Femur (tissue), 1 donor: ENCODE measurements at regions not wholly inside any gene's neighbourhood (a gene's known extent, or its start where the extent isn't known, plus 50 kb on each side); places are given as distances from the start of the nearest gene placed in this dataset.

Source experiments
- DNase-seq: peaks from one replicate; pipeline ENCODE4 v3.0.0-alpha.2; 2017

DNA sequence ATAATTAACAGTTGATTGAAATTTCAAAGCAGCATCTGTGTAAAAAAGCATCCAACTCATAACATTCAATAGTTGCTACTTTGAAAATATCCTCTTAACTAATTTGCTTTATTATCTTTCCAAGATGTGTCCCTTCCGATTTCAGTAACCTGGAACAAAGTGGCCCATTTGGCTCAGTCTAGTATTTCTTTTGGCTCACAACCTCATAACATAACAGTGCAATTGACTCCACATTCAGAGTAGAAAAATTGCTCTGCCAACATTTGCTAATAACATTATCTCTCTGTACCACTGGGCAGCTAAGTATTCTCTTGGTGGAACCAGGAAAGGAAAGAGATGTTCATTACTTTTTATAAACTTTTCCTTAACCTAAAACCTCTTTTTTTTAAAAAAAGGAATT, 571.1 kb upstream of the ARGLU1 start:
- no peak for DNase-seq

DNA sequence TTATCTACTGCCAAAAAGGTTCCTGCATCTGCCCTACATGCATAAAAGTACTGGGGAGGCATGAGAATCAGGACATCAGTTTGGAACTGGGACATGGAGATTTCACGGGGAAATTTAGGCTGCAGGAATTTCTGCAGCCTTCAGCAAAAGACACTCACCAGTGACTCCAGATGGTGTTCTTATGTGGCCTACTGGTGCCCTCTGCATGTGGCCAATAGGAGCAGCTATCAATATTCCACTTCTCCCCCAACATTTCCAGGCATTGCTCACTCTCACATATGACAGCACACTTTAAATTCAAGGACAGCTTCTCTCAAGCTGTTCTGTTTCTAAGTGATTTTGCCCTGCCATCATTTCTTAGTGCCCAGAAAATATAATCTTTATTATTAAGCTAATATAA, 570.5 kb upstream of the ARGLU1 start:
- no peak for DNase-seq

DNA sequence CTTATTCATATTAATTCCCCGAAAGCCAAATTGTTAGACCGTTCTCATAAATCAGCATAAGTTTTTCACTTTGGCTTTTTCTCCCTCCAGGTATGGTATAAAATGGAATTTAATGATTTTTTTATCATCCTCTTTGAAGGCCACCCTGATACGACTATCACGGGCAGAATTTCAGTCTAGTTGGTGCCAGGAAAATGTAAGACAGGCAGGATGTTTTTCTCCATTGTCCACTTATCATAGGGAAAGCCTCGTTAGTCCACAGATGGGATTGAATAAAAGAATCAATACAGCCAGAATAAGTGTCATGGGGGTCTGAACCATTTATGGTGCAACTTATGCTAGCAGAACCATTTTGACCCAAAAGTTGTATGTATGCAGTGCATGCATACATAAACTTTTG, 566.0 kb upstream of the ARGLU1 start:
- no peak for DNase-seq

DNA sequence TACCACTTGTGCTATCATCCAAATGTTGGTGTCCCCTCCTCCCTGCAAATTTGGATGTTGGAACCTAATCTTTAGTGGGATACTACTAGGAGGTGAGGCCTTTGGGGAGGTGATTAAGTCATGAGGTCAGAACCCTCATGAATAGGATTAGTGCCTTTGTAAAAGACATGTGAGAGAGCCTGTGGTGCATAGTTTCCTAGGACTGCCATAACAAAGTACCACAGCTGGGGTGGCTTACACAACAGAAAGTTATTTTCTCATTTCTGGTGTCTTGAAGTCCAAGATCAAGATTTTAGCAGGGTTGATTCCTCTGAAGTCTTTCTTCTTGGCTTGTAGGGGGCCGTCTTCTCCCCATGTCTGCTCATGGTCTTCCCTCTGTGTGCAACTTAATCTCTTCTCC, 562.6 kb upstream of the ARGLU1 start:
- no peak for DNase-seq

DNA sequence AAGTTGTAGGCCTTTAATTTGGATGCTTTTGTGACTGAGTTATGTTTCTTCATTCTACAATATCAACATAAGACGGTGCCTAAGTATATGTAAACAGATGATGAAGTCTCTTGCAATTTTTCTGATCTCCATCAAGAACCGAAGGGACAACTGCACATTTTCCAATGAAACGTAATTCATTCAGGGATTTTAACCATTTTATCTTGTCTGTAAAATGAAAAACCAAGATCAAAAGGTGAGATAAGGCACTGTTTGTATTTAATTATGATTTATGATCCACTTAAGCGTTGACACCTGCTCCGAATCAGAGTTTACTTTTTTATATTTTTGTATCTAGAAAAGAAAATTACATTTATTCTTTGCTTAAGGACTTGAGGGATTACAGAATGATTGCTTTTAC, 556.8 kb upstream of the ARGLU1 start:
- no peak for DNase-seq

DNA sequence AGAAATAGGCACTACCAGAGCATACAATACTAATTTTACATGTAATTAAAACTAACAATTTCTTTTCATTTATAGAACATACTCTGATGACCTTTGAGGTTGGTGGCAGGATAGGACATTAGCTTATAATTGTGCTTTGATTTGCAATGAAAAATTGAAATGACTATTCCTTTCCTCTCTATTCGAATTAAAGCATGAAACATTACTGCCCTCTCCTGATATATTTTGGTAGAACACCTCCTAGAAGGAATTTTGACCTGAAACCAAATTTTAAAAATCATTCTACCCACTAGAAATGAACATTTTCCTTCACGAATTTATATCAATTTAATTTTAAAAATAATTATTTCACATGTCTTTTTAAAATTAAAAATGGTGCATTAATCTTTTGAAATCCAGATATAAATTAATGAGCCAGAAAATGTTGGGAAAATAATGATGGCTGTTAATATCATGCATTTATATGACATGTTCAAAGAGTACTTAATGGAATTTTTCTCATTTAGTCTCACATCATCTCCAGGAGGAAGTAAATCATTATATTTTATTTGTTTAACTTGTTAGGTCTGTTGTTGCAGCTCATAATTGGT, 556.3 kb upstream of the ARGLU1 start:
- no peak for DNase-seq

DNA sequence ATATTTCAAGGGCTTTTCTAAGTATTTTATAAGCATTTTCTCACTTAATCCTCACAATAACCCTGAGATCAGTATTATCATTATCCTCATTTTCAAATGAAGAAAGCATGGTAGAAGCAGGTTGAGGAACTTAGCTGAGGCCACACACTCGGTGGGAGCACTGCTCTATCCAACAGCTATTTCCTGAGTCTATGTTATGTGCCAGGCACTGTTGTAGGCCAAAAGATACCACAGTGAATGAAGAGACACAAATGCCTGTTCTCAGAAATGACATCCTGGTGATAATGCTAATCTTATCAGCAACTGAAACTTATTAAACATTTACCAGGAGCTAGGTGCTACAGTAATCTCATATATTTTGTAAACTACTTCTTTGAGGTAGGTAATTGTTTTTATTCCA, 553.9 kb upstream of the ARGLU1 start:
- DNase-seq = no peak

DNA sequence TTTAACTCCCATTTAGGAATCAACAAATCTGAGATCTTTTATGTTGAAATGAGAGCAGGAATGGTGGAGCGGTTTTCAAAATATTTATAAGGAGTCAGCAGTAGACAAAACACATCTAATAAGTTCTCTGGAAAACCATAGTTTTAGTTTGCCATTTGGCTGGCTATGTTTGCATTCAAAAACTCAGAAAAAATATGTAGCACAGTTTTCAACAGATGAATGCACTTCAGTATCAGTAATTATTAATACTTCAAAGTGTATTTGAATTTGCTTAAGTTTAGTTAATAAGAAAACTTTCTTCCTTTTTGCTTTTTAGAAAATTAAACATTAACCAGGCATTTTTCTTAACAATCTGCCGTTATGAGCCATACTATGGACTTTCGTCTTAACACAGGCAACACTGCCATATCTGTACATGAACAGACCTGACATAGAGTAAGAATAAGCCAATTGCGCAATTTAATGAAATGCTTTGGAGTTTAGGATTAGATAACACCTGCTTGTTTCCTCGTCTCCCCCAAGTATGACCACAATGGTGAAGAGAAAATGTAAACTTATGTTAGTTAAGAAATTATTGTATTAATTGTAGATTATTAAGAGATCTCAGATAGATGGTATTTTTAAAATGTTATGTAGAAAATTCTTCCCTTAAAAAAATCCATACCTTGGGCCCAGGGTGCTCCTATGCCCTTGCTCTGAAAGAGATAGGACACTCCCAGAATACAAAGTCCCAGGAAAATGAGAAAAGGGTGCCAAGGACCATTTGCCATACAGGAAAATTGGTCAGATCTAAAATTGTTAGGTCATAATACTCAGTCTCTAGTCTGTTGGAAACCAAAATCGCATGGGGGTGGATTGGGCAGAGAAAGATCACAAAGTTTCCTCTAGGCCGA, 552.3 kb upstream of the ARGLU1 start:
- no peak for DNase-seq

DNA sequence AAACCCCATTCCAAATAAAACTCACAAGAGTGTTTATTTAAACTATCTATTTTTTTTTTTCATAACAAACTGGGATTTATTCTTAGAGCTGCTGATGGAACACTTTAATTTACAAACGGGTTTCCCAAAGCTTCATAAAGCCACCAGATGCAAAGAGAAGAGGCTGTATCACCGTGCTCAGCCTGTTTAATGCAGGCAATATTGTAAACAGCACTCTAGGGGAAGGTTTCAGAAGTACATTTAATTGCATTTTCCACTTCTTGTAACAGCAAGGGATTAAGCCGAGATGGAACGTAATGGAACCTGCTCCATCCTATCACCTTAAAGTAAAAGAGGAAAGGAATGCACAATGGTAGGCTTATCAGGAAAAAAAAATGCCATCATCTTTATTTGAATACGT, 550.6 kb upstream of the ARGLU1 start:
- DNase-seq = no peak

DNA sequence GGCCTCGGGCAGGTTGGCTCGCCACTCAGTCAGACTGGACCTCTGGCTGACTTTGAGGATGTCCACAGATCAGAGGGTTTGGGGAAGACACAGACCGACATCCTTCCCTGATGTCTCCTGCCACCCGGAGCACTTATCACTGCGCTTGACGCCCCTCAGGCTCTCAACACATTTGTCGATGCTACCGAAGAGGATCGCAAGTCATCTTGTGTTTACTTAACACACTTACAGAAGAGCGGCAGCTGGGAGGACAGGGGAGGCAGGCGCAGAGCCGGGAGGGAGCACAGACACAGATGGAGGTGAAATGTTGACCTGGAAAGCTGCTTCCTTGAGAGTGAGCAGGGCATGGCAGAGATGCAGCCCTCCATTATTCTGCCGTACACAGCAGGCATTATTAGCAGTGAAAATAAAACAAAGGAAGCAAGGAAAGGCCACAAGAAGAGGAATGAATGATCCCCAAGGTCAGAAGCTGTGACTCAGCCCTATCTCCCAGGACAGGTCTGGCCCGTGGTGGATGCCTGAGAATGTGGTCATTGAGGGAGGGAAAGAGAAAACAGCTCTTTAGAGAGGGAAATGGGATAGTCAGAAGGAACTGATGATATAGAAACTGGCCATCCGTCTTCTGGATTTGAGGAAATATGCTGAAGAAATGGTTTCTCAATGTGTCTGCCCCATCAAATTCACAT, 549.5 kb upstream of the ARGLU1 start:
- no peak for DNase-seq

DNA sequence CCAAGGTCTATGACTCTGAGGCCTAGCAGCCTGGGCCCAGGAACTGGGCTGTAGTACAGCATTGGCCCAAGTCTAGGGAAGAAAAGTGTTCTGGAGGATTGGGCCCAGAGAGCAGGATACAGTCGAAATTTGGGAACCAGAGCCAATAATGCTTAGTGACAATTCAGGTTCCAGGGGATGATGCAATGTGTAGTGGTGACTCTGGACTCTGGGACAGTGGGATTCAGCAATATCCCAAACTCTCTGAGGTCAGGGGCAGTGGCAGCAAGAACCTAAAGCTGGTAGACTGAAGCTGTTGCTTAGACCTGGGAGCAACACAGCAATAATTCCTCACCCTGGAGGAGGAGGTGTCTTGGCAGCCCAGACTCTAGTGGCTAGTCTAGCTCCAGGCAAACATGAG, 545.5 kb upstream of the ARGLU1 start:
- no peak for DNase-seq

DNA sequence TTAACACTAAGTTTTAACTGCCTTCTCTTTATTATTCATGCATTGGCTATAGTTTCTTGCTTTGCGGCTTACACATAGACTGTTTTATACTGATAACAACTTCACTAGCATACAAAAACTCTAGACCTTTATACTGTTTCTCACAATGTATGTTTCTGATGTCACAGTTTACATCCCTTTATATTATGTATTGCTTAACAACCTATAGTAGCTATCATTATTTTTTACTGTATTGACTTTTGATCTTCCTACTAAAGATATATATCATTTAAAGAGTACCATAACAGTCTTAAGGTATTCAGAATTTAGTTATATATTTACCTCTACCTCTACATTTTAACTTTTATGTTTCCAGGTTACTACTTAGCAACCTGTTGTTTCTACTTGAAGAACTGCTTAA, 543.3 kb upstream of the ARGLU1 start:
- no peak for DNase-seq

DNA sequence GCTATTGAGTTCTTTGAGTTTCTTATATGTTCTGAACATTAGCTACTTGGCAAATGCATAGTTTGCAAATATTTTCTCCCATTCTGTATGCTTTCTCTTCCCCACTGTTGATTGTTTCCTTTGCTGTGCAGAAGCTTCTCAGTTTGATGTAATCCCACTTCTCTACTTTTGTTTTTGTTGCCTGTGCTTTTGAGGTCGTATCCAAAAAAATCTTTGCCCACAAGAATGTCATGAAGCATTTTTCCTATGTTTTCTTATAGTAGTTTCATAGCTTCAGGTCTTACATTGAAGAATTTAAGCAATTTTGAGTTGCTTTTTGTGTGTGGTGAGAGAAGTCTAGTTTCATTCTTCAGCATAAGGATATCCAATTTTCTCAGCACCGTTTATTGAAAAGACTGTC, 536.7 kb upstream of the ARGLU1 start:
- DNase-seq = no peak

DNA sequence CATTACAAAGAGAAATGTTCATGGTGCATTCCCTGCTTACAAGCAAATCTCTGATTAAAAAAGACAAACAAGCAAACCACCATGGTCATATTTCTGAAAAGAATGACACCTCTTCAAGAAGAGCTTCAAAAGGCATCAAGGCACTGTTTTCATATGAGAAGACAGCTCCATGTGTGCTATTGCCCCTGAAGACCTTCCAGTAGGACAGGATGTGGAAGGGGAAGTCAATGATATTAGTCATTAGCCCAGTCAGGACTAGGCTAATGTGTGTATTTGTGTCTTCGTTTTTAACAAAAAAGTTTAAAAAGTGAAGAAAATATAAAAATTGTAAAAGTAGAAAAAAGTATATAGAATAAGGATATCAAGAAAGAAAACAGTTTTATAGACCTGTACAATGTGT, 534.7 kb upstream of the ARGLU1 start:
- DNase-seq = no peak

DNA sequence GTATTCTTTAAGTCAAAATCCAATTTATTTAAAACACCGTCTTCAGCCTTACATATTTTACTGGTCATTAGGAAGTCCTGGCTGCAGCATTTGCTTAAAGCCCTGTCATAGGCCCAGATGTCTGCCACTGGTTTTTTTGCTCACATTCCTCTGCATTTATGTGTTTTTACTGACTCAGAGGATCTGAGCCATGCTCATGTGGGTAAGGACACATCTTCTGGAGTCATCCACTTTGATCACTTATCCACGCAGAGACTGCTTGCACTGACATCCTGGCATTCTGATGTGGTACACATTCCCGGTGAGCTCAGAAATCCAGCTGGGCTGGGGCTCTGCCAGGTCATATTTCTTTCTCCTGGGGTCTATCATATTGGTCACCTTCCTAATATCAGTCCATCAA, 531.7 kb upstream of the ARGLU1 start:
- DNase-seq = no peak

DNA sequence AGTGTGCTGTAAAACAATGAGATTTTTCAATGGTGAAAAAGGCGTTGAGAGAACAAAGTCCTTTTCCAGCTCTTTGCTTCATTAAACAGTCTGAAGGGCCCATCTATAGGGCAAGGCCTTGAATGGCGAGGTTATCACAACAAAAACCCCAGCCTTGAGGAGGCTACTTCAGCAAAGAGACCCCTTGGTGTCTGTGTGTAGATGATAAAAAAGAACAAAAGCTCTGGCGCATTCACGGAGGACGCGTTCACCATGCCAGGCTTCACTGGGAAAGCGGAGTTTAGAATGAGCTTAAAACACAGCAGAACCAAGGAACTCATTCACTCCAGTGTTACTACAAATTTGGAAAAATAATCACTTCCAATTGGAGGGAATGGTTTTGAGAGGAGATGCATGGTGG, 530.0 kb upstream of the ARGLU1 start:
- no peak for DNase-seq

DNA sequence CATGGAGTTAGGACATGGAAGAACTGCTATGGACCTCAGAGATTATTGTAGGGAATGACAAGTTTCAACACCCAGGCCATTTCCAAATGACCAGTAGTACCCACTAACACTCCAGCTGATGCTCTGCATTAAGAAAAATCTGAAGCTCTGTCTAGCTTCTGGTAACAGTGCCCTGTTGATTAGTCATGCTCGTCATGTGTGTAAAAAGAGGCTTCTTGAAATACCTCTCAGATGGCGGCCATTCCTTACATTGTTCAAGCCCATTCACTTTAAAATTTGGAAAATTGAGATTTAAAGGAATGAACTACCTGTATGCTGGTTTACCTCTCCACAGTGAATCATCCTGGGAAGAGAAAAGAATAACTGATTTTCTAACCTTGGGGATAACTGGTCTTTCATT, 527.9 kb upstream of the ARGLU1 start:
- no peak for DNase-seq

DNA sequence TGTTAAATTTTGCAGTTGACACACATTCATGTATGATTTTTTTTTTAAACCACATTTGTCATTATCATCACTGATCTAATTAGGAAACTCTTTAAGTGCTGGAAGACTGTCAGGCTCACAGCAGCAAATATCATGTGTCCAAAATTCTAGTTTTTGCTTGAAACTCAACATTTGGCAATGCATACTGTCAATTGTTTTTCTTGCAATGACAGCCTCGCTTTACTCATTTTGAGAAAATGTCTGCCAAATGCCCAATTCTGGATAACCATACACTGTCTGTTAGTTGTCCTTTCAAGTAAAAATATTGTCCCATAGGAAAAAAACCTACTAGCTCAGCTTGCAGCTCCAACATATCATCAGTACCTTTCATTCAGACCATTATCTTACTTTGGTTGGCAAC, 523.9 kb upstream of the ARGLU1 start:
- no peak for DNase-seq

DNA sequence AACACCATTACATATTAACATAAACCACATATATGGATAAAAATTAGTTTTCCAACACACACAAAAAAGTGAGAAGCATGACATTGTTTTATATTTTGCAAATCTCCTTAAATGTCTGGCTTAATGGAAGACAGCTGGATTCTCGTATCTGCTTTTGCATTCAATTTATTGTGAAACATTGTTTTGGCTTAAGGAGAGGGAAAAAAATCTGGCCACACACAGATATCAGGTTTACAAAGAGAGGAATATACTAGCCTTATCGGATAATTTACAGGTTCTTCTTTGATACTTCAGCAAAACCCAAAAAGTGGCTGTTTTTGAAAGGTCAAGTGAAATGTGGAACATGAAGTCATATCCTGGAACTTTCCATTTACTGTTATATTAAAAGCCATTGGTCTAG, 523.5 kb upstream of the ARGLU1 start:
- DNase-seq = no peak

DNA sequence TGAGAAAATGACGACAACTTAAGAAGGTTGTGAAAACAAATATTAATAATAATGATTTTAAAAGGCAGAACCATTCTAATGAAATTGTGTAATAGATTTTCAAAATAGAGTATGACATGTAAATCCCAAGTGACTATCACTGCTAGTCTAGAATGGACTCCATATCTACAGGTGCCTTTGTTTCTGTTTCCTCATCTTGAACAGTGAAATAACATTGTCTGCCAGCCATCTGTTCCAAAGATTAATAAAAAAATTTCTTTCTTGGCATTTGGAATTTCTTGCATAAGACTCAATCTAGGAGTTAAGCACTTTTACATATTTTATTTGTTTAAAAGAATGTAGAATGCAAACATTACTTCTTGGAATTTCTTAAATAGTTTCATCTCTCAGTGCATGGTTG, 520.1 kb upstream of the ARGLU1 start:
- DNase-seq = no peak

DNA sequence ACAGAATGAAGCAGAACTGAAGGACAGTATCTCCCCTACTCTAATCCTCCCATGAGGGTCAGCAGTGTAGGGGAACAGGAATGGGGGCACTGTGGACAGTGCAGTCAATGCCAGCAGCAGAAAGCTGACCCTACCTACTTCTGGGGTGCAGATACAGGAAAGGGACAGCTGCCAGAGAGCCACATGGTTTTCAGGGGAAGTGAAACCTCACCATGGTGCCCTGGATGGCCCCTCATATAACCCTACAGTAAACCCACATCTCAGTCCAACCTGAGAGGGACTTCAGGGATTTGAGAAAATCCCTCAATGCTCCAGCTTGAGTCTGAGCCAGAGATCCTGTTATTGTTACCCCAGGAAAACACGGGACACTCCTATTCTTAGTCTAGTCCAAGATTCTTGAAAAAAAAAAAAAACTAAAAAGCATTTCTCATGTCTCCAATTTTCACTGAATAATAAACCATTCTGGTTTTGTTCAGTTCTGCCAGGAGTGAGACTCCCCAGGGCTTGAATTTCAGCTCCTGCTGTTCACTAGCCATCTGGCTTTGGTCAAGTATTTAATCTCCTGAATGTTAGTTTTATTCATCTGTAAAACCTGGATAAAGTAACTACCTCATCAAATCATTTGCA, 511.6 kb upstream of the ARGLU1 start:
- DNase-seq = peak; percentile 18

DNA sequence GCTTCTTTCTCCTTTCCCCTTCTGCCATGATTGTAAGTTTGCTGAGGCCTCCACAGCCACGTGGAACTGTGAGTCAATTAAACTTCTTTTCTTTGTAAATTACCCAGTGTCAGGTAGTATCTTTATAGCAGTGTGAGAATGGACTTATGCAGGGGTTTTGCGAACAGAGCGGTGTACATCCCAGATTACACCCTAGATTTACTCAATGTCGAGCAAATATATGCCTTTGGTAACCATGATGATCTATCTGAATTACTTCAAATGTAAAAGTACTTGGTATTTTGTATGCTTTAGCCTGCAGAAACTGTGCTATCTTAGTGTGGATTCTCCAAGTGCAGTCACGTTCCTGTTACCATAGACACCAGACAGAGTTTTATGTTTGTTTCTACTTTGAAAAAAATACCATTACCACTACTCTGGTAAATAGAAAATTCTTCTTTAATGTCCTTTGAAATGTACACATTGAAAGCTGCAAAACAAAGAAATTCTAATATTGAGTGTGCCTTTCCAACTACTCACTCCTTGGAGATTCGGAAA, 510.4 kb upstream of the ARGLU1 start:
- no peak for DNase-seq

DNA sequence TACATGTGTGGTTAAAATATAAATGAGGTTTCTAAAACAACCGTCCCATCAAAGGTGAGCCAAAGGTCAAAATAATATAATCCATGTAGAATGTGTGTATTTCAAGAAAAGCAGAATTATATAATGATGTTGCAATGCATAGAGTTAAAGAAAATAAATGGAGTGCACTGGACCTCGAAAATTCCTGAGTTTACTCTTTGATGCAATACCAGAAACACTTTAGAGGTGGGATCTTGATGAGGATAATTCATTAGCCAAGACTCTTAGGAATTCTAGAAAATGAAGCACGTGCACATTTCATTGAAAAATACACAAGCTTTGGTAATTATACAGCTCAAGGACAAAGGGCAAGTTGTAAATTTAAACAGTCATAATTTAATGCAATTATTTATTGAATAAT, 508.9 kb upstream of the ARGLU1 start:
- DNase-seq = no peak

DNA sequence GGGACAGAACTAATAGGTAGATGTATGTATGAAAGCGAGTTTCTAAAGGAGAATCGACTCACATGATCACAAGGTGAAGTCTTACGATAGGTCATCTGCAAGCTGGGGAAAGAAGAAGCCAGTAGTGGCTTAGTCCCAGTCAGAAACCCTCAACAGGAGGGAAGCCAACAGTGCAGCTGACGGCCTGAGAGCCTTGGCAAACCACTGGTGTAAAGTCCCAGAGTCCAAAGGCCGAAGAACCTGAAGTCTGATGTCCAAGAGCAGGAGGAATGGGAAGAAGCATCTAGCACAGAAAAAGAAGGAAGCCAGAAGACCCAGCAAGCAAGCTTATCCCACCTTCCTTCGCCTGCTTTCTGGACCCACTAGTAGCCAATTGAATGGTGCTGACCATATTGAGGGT, 507.6 kb upstream of the ARGLU1 start:
- DNase-seq = no peak
